ENCODE measurements at regions not wholly inside any gene's neighbourhood (a gene's known extent, or its start where the extent isn't known, plus 50 kb on each side); places are given as distances from the start of the nearest gene placed in this dataset.

DNA sequence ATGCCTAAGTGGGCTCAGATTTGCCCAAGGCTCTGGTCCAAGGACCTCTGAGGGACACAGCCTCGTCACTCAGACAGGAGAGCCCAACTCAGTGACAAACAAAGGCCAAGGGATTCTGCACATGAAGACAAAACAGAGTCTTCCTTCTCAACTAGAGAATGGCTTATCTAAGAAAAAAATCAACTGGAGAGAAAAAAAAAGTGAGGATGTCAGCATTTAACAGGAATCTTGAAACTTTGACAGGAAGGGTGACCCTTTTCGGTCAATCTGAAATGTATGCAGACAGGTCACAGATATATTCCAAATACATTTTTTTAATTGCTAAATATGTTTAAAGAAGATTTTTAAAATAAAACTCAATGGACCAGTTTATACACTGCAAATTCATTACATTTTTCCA is 154.5 kb downstream of the ETS2 start:
- Histone ChIP-seq H3K4me3 (ENCODE audit: low read length) (no peak overlapping the region), H3K36me3 (ENCODE audit: insufficient read depth, low read length) (no peaks in the 10 kb centered on the region), H3K9me3 (ENCODE audit: control insufficient read depth in 1 of 2, insufficient read depth in 1 of 2, low read length in 2 of 2) (peaks cover 0 to 17% of the 10 kb centered on the region in 2 experiments), H3K27ac (ENCODE audit: low read depth in 1 of 2, low read length in 2 of 2) (no peak overlapping the region), H3K4me1 (ENCODE audit: insufficient read depth, low read length) (no peaks in the 10 kb centered on the region), H3K27me3 (ENCODE audit: control insufficient read depth in 1 of 2, insufficient read depth in 2 of 2, low read length in 2 of 2) (peaks cover 0 to 3% of the 10 kb centered on the region in 2 experiments)
- DNase-seq (no peak), ATAC-seq (ENCODE audit: poor library complexity) (no peak)
- Mint-ChIP-seq H3K36me3 (ENCODE audit: low read depth) (no peaks in the 10 kb centered on the region), H3K4me3 (no peak overlapping the region), H3K27ac (no peak overlapping the region), H3K9me3 (no peaks in the 10 kb centered on the region), H3K4me1 (ENCODE audit: low read depth) (no peaks in the 10 kb centered on the region), H3K27me3 (no peaks in the 10 kb centered on the region)
- POLR2A ChIA-PET = interaction anchor here (0.6 kb wide), 1 partner anchor 537 kb away, joined by 5 read pairs; no protein-coding TSS in a partner anchor
- intact Hi-C loops (cut with DNase I, micrococcal nuclease) = no loop called here
- CTCF ChIA-PET = interaction anchor here (1.2 kb wide), 1 partner anchor 9 kb away, joined by 3 read pairs; no protein-coding TSS in a partner anchor
- TF ChIP-seq, protein P1, sequence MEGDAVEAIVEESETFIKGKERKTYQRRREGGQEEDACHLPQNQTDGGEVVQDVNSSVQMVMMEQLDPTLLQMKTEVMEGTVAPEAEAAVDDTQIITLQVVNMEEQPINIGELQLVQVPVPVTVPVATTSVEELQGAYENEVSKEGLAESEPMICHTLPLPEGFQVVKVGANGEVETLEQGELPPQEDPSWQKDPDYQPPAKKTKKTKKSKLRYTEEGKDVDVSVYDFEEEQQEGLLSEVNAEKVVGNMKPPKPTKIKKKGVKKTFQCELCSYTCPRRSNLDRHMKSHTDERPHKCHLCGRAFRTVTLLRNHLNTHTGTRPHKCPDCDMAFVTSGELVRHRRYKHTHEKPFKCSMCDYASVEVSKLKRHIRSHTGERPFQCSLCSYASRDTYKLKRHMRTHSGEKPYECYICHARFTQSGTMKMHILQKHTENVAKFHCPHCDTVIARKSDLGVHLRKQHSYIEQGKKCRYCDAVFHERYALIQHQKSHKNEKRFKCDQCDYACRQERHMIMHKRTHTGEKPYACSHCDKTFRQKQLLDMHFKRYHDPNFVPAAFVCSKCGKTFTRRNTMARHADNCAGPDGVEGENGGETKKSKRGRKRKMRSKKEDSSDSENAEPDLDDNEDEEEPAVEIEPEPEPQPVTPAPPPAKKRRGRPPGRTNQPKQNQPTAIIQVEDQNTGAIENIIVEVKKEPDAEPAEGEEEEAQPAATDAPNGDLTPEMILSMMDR (IDR thresholded peaks at IDR 0.05) = no peak

- Mint-ChIP-seq H3K27me3 (no peaks in the 10 kb centered on the region), H3K4me3 (no peak overlapping the region), H3K9me3 (no peaks in the 10 kb centered on the region), H3K4me1 (ENCODE audit: low read depth) (no peaks in the 10 kb centered on the region), H3K36me3 (ENCODE audit: low read depth) (no peaks in the 10 kb centered on the region), H3K27ac (no peak overlapping the region)
- Histone ChIP-seq H3K9me3 (ENCODE audit: control insufficient read depth in 1 of 2, insufficient read depth in 1 of 2, low read length in 2 of 2) (peaks cover 0 to 17% of the 10 kb centered on the region in 2 experiments), H3K27ac (ENCODE audit: low read depth in 1 of 2, low read length in 2 of 2) (no peak overlapping the region), H3K4me3 (ENCODE audit: low read length) (no peak overlapping the region), H3K36me3 (ENCODE audit: insufficient read depth, low read length) (no peaks in the 10 kb centered on the region), H3K27me3 (ENCODE audit: control insufficient read depth in 1 of 2, insufficient read depth in 2 of 2, low read length in 2 of 2) (peaks cover 0 to 3% of the 10 kb centered on the region in 2 experiments), H3K4me1 (ENCODE audit: insufficient read depth, low read length) (no peaks in the 10 kb centered on the region)
- ChIA-PET CTCF (interaction anchor here (1.2 kb wide), 1 partner anchor 9 kb away, joined by 3 read pairs; no protein-coding TSS in a partner anchor), POLR2A (no interaction called here)
- intact Hi-C loops (cut with DNase I, micrococcal nuclease) = no loop called here
- DNase-seq (no peak), ATAC-seq (ENCODE audit: poor library complexity) (no peak)
- TF ChIP-seq, protein P1 (IDR thresholded peaks at IDR 0.05) = no peak
Observed at GRCh38 chr21:38959692-38960061, 153.9 kb downstream of the ETS2 start.

DNA sequence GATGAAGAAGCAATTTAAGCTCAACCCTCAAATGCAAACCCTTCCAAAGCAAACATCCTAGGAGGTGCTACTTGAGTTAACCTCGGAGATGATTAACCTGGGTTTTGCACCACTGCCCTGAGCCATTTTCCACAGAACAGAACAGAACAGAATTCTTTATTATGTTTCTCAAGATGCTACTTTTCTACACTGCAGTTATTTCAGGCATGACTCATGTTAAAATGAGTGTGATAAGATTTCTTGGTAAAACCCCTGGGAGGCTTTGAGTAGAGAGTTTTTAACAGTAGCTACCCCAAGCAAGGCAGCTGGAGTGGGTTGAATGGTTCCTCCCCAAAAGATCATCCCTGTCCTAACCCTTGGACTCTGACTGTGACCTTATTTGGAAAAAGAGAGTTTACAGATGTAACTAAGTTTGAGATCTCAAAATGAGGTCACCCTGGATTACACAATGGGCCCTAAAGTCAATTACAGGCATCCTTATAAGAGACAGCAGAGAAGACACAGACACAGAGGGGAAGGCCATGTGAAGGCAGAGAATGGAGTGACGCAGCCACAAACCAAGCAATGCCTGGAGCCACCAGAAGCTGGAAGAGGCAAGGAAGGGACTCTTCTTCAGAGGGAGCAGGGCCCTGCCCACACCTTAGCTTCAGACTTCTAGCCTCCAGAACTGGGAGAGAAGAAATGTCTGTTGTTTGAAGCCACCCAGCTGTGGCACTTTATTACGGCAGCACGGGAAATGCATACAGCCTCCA is 153.4 kb downstream of the ETS2 start:
- TF ChIP-seq, protein P1 (IDR thresholded peaks at IDR 0.05) = no peak
- H3K36me3 Mint-ChIP-seq (ENCODE audit: low read depth) = no peaks in the 10 kb centered on the region

More for the DNA sequence above, 153.4 kb downstream of the ETS2 start:
- no peaks in the 10 kb centered on the region for H3K9me3 Mint-ChIP-seq
- H3K9me3 ChIP-seq (ENCODE audit: control insufficient read depth in 1 of 2, insufficient read depth in 1 of 2, low read length in 2 of 2) = peaks cover 0 to 17% of the 10 kb centered on the region in 2 experiments
- no peak overlapping the region for H3K4me3 Mint-ChIP-seq
- H3K27ac Mint-ChIP-seq = no peak overlapping the region
- intact Hi-C loops (cut with DNase I, micrococcal nuclease) = no loop called here
- peaks cover 0 to 3% of the 10 kb centered on the region in 2 experiments for H3K27me3 ChIP-seq (ENCODE audit: control insufficient read depth in 1 of 2, insufficient read depth in 2 of 2, low read length in 2 of 2)
- ChIA-PET CTCF (interaction anchor here (1.2 kb wide), 1 partner anchor 10 kb away, joined by 3 read pairs; no protein-coding TSS in a partner anchor), POLR2A (no interaction called here)
- no peaks in the 10 kb centered on the region for H3K4me1 ChIP-seq (ENCODE audit: insufficient read depth, low read length)
- H3K36me3 ChIP-seq (ENCODE audit: insufficient read depth, low read length) = no peaks in the 10 kb centered on the region
- no peaks in the 10 kb centered on the region for H3K27me3 Mint-ChIP-seq
- H3K4me1 Mint-ChIP-seq (ENCODE audit: low read depth) = no peaks in the 10 kb centered on the region
- H3K4me3 ChIP-seq (ENCODE audit: low read length) = no peak overlapping the region
- ATAC-seq (ENCODE audit: poor library complexity) = no peak
- DNase-seq = peak in 2 of 14 experiments; percentile 14 to 30
- no peak overlapping the region for H3K27ac ChIP-seq (ENCODE audit: low read depth in 1 of 2, low read length in 2 of 2)

Measured in CD4-positive, alpha-beta T cell (primary cell).